CD4-positive, alpha-beta memory T cell (primary cell): ENCODE measurements at regions not wholly inside any gene's neighbourhood (a gene's known extent, or its start where the extent isn't known, plus 50 kb on each side); places are given as distances from the start of the nearest gene placed in this dataset.

ENCODE experiments used
- CTCF ChIA-PET: fragments of 350-600 bp; sonication (Branson Sonifier 250); formaldehyde crosslinking; loops from one replicate; lab custom pipeline; 2021; ENCODE audit warnings: inconsistent platforms; ENCODE audit not compliant: partially characterized antibody; lab: Charles Lee
- POLR2A ChIA-PET: fragments of 350-600 bp; sonication (Branson Sonifier 250); formaldehyde crosslinking; loops from one replicate; lab custom pipeline; 2021; ENCODE audit not compliant: partially characterized antibody; lab: Charles Lee
- DNase-seq, 5 donors: peaks; one replicate each; pipeline versions ENCODE4 v3.0.0 to v3.0.0-alpha.2; 2020 to 2022; ENCODE audit warnings: mixed read lengths in 1 of 5
- H3K27ac ChIP-seq: one replicate; pipeline ENCODE4 v1.7.0; 2013; ENCODE audit warnings: low read depth, low read length
- H3K27me3 ChIP-seq: 2 replicates; pipeline ENCODE4 v1.7.0; 2013; ENCODE audit warnings: mild to moderate bottlenecking, low read length, moderate library complexity; ENCODE audit not compliant: insufficient read depth
- H3K36me3 ChIP-seq: 2 replicates; pipeline ENCODE4 v1.7.0; 2013; ENCODE audit warnings: mild to moderate bottlenecking, low read length, moderate library complexity; ENCODE audit not compliant: insufficient read depth
- H3K4me1 ChIP-seq: 2 replicates; pipeline ENCODE4 v1.7.0; 2013; ENCODE audit warnings: mild to moderate bottlenecking, low read length, moderate library complexity; ENCODE audit not compliant: insufficient read depth
- H3K4me3 ChIP-seq, 2 donors: one replicate each; pipeline ENCODE4 v1.7.0; 2013; ENCODE audit warnings: low read length in 2 of 2, mild to moderate bottlenecking in 1 of 2
- H3K9me3 ChIP-seq, 2 donors: one replicate each; pipeline ENCODE4 v1.7.0; 2013; ENCODE audit warnings: low read length in 2 of 2, control low read depth in 1 of 2; ENCODE audit not compliant: control insufficient read depth in 1 of 2
- H3K27ac Mint-ChIP-seq, 7 donors: one replicate each; pipeline ENCODE4 v1.8.0; 2020 to 2021; ENCODE audit warnings: mixed read lengths in 7 of 7, mild to moderate bottlenecking in 6 of 7, inconsistent platforms in 3 of 7, moderate library complexity in 3 of 7
- H3K27me3 Mint-ChIP-seq, 2 donors: one replicate each; pipeline ENCODE4 v1.8.0; 2020 to 2021; ENCODE audit warnings: mixed read lengths in 2 of 2
- H3K36me3 Mint-ChIP-seq, 2 donors: one replicate each; pipeline ENCODE4 v1.8.0; 2020 to 2021; ENCODE audit warnings: mixed read lengths in 2 of 2, inconsistent platforms in 1 of 2, mild to moderate bottlenecking in 1 of 2
- H3K4me1 Mint-ChIP-seq, 4 donors: one replicate each; pipeline ENCODE4 v1.8.0; 2020 to 2021; ENCODE audit warnings: mixed read lengths in 4 of 4, mild to moderate bottlenecking in 1 of 4
- H3K4me3 Mint-ChIP-seq, 8 donors: one replicate each; pipeline ENCODE4 v1.8.0; 2020 to 2021; ENCODE audit warnings: mixed read lengths in 8 of 8, mild to moderate bottlenecking in 7 of 8, moderate library complexity in 6 of 8, inconsistent platforms in 3 of 8
- H3K9me3 Mint-ChIP-seq, 8 donors: one replicate each; pipeline ENCODE4 v1.8.0; 2020 to 2021; ENCODE audit warnings: mixed read lengths in 8 of 8, mild to moderate bottlenecking in 5 of 8, inconsistent platforms in 3 of 8, moderate library complexity in 1 of 8
- intact Hi-C: fragments of 100-400 bp; cut with micrococcal nuclease; formaldehyde crosslinking; loops from one replicate; pipeline ENCODE4 v1.15.1; 2023

DNA sequence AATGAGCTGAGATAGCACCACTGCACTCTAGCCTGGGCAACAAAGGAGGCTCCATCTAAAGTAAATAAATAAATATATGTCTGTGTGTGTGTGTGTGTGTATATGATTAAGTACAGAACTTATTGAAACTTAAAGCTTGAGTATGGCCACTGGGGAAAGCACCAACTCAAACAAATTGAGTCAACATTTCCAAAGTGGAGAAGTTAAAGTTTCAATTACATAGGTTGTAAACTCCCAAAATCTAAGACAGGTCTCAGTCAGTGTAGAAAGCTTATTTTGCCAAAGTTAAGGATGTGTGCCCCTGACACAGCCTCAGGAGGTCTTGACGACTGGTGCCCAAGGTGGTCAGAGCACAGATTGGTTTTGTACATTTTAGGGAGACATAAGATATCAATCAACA, 458.9 kb upstream of the RGS18 start:
- no peaks in the 10 kb centered on the region for H3K4me1 ChIP-seq
- no peaks in the 10 kb centered on the region for H3K36me3 ChIP-seq
- H3K4me1 Mint-ChIP-seq = no peaks in the 10 kb centered on the region
- H3K4me3 ChIP-seq = no peak overlapping the region
- ChIA-PET POLR2A (no interaction called here), CTCF (no interaction called here)
- H3K9me3 ChIP-seq = no peaks in the 10 kb centered on the region
- intact Hi-C loops = no loop called here
- no peak overlapping the region for H3K27ac ChIP-seq
- no peaks in the 10 kb centered on the region for H3K36me3 Mint-ChIP-seq
- H3K9me3 Mint-ChIP-seq = peaks cover 0 to 17% (median 6%) of the 10 kb centered on the region in 8 donors
- H3K27me3 Mint-ChIP-seq = no peaks in the 10 kb centered on the region
- DNase-seq = no peak
- no peak overlapping the region for H3K27ac Mint-ChIP-seq
- no peak overlapping the region for H3K4me3 Mint-ChIP-seq
- no peaks in the 10 kb centered on the region for H3K27me3 ChIP-seq

DNA sequence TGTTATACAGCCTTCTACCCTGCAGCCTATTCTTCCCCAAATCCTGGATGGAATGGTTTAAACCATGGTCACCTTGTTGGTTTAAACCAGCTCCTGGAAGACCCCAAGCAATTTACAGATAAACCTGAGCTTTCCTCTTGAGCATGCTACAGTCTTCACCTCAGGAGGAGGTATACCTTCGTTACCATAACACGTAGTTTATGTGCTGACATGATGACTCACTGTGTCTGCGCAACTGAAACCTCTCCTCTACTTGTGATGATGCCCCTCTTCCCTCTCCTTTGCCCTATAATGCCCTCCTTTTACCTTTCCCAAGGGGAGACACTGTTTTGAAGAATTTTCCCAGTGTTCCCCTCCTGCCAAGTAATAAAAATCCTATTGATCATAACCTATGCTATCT, 457.3 kb upstream of the RGS18 start:
- Mint-ChIP-seq H3K36me3 (no peaks in the 10 kb centered on the region), H3K27me3 (no peaks in the 10 kb centered on the region), H3K9me3 (peaks cover 0 to 16% (median 6%) of the 10 kb centered on the region in 8 donors), H3K4me1 (no peaks in the 10 kb centered on the region), H3K4me3 (no peak overlapping the region), H3K27ac (no peak overlapping the region)
- Histone ChIP-seq H3K4me3 (no peak overlapping the region), H3K36me3 (no peaks in the 10 kb centered on the region), H3K27me3 (no peaks in the 10 kb centered on the region), H3K4me1 (no peaks in the 10 kb centered on the region), H3K9me3 (no peaks in the 10 kb centered on the region), H3K27ac (no peak overlapping the region)
- intact Hi-C loops = no loop called here
- ChIA-PET CTCF (no interaction called here), POLR2A (no interaction called here)
- DNase-seq = no peak

DNA sequence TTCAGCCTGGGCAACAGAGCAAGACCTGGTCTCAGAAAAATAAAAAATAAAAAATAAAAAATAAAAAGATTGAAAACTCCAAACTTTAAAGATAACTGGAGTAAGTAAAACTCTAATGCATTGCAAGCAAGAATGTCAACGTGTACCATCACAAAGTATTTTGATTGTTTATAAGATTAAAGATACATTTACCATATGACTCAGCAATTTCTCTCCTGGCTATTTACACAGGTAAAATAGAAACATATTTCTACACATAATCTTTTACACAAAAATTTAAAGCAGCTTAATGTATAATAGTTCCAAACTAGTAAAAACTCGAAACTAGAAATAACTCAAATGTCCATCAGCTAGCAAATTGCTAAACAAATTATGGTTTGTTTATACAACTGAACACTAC, 456.1 kb upstream of the RGS18 start:
- CTCF ChIA-PET = no interaction called here
- no peaks in the 10 kb centered on the region for H3K27me3 ChIP-seq
- intact Hi-C loops = no loop called here

DNA sequence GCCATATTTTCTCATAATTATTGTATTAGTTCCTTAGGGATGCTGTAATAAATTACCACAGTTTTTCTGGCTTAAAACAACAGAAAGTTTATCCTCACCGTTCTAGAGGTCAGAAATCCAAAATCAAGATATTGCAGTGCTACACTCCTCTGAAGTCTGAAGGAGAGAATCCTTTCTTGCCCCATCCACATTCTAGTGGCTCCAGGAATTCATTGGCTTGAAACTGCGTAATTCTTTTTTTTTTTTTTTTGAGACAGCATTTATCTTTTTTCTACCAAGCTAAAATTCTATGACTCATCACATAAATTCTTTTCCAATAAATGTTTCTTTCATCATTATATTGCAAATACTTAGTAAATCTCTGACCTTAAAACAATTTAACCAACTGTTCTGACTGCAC, 451.0 kb upstream of the RGS18 start:
- POLR2A ChIA-PET = no interaction called here
- Histone ChIP-seq H3K27me3 (no peaks in the 10 kb centered on the region), H3K36me3 (no peaks in the 10 kb centered on the region), H3K4me1 (no peaks in the 10 kb centered on the region), H3K4me3 (no peak overlapping the region), H3K27ac (no peak overlapping the region), H3K9me3 (no peaks in the 10 kb centered on the region)
- H3K9me3 Mint-ChIP-seq = peaks cover 0 to 12% (median 1%) of the 10 kb centered on the region in 8 donors
- intact Hi-C loops = no loop called here
- no peak overlapping the region for H3K27ac Mint-ChIP-seq
- no peaks in the 10 kb centered on the region for H3K4me1 Mint-ChIP-seq
- no peaks in the 10 kb centered on the region for H3K36me3 Mint-ChIP-seq
- CTCF ChIA-PET = no interaction called here
- H3K4me3 Mint-ChIP-seq = no peak overlapping the region
- DNase-seq = no peak
- H3K27me3 Mint-ChIP-seq = no peaks in the 10 kb centered on the region

More for the DNA sequence above, 456.1 kb upstream of the RGS18 start:
- no peak overlapping the region for H3K27ac ChIP-seq
- no peak overlapping the region for H3K4me3 ChIP-seq
- H3K4me1 ChIP-seq = no peaks in the 10 kb centered on the region
- Mint-ChIP-seq H3K4me1 (no peaks in the 10 kb centered on the region), H3K27ac (no peak overlapping the region), H3K36me3 (no peaks in the 10 kb centered on the region), H3K27me3 (no peaks in the 10 kb centered on the region), H3K4me3 (no peak overlapping the region), H3K9me3 (peaks cover 0 to 11% (median 4%) of the 10 kb centered on the region in 8 donors)
- H3K36me3 ChIP-seq = no peaks in the 10 kb centered on the region
- POLR2A ChIA-PET = no interaction called here
- no peak for DNase-seq
- H3K9me3 ChIP-seq = no peaks in the 10 kb centered on the region

DNA sequence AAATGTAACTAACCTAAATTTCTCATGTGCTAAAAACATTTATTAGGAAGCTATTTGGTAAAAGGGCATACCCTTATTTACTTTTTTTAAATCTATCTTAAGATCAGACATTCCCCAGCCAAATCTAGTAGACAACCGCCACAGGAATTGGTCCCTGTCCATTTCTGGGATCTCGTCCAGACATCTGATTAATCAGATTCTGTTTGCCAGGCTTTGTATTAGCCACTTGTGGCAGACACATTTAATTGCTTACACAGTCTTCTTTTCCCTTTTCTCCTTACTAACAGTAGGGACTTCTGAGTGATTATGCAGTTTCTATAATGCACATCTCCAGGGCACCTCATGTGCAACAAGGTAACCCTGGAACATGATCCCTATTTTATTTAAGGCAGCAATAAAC, 449.0 kb upstream of the RGS18 start:
- Mint-ChIP-seq H3K9me3 (peaks cover 0 to 6% (median 0%) of the 10 kb centered on the region in 8 donors), H3K4me1 (no peaks in the 10 kb centered on the region), H3K4me3 (no peak overlapping the region), H3K36me3 (no peaks in the 10 kb centered on the region), H3K27me3 (no peaks in the 10 kb centered on the region), H3K27ac (no peak overlapping the region)
- Histone ChIP-seq H3K27me3 (no peaks in the 10 kb centered on the region), H3K9me3 (no peaks in the 10 kb centered on the region), H3K27ac (no peak overlapping the region), H3K36me3 (no peaks in the 10 kb centered on the region), H3K4me3 (no peak overlapping the region), H3K4me1 (no peaks in the 10 kb centered on the region)
- POLR2A ChIA-PET = no interaction called here
- intact Hi-C loops = no loop called here
- DNase-seq = no peak
- CTCF ChIA-PET = no interaction called here

DNA sequence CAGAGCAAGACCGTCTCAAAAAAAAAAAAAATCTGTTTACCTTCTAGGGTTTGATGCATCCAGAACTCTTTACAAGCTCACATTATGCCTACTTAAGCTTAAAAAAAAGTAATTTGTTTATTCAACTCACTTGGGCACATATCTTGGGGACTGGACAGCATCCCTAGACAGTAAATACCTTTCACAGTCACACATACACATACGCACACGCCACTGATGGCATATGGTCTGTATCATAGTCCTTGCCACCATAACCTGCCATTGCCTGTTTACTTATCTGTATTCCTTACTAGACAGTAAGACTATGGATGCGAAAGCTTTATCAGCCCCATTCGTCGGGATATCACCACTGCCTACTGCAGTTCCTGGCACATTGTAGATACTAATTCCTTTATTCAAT, 446.3 kb upstream of the RGS18 start:
- no peaks in the 10 kb centered on the region for H3K36me3 ChIP-seq
- H3K4me1 ChIP-seq = no peaks in the 10 kb centered on the region
- H3K27ac ChIP-seq = no peak overlapping the region
- POLR2A ChIA-PET = no interaction called here
- no peaks in the 10 kb centered on the region for H3K9me3 ChIP-seq
- Mint-ChIP-seq H3K4me1 (no peaks in the 10 kb centered on the region), H3K9me3 (peaks cover 0 to 5% (median 3%) of the 10 kb centered on the region in 8 donors), H3K27me3 (no peaks in the 10 kb centered on the region), H3K27ac (no peak overlapping the region), H3K36me3 (no peaks in the 10 kb centered on the region), H3K4me3 (no peak overlapping the region)
- DNase-seq = no peak
- no peak overlapping the region for H3K4me3 ChIP-seq
- CTCF ChIA-PET = no interaction called here
- intact Hi-C loops = no loop called here
- H3K27me3 ChIP-seq = no peaks in the 10 kb centered on the region

DNA sequence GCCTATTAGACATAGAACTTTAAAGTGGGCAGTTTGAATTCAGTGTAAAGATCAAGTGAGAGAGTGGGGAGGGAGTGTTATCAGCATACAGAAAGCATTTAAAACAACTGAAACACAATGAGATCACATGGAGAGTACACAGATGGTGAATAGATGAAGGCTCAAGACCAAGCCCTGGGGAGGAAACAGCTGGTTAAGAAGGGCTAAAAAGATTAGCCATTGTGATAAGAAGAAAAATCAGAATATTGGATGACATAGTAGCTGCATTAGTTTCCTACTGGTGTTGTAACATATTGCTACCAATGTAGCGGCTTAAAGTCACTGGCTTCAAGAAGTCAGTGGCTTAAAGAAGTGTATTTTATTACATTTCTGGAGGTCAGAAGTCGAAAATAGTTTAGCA, 443.4 kb upstream of the RGS18 start:
- ChIA-PET POLR2A (no interaction called here), CTCF (no interaction called here)
- H3K27me3 ChIP-seq = no peaks in the 10 kb centered on the region
- Mint-ChIP-seq H3K4me1 (no peaks in the 10 kb centered on the region), H3K27me3 (no peaks in the 10 kb centered on the region), H3K27ac (no peak overlapping the region), H3K9me3 (peaks cover 0 to 3% (median 0%) of the 10 kb centered on the region in 8 donors), H3K4me3 (no peak overlapping the region), H3K36me3 (no peaks in the 10 kb centered on the region)
- no peak overlapping the region for H3K27ac ChIP-seq
- H3K36me3 ChIP-seq = no peaks in the 10 kb centered on the region
- DNase-seq = no peak
- no peaks in the 10 kb centered on the region for H3K9me3 ChIP-seq
- no peaks in the 10 kb centered on the region for H3K4me1 ChIP-seq
- no peak overlapping the region for H3K4me3 ChIP-seq
- intact Hi-C loops = no loop called here

DNA sequence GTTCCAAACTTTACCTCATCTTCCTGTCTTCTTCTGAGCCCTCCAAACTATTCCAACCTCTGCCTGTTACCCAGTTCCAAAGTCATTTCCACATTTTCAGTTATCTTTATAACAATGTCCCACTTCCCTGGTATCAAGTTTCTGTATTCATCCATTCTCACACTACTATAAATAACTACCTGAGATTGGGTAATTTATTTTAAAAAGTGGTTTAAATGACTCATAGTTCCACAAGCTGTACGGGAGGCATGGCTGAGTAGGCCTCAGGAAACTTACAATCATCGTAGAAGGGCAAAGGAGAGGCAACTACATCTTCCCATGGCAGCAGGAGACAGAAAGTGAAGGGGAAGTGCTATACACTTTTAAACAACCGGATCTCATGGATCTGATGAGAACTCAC, 428.5 kb upstream of the RGS18 start:
- Histone ChIP-seq H3K9me3 (no peaks in the 10 kb centered on the region), H3K27me3 (no peaks in the 10 kb centered on the region), H3K4me3 (no peak overlapping the region), H3K4me1 (no peaks in the 10 kb centered on the region), H3K36me3 (no peaks in the 10 kb centered on the region), H3K27ac (no peak overlapping the region)
- Mint-ChIP-seq H3K9me3 (peaks cover 0 to 25% (median 4%) of the 10 kb centered on the region in 8 donors), H3K27me3 (no peaks in the 10 kb centered on the region), H3K4me3 (no peak overlapping the region), H3K36me3 (no peaks in the 10 kb centered on the region), H3K27ac (no peak overlapping the region), H3K4me1 (no peaks in the 10 kb centered on the region)
- ChIA-PET POLR2A (no interaction called here), CTCF (no interaction called here)
- no peak for DNase-seq
- intact Hi-C loops = no loop called here
